ENCODE measurements at regions not wholly inside any gene's neighbourhood (a gene's known extent, or its start where the extent isn't known, plus 50 kb on each side); places are given as distances from the start of the nearest gene placed in this dataset.

DNA sequence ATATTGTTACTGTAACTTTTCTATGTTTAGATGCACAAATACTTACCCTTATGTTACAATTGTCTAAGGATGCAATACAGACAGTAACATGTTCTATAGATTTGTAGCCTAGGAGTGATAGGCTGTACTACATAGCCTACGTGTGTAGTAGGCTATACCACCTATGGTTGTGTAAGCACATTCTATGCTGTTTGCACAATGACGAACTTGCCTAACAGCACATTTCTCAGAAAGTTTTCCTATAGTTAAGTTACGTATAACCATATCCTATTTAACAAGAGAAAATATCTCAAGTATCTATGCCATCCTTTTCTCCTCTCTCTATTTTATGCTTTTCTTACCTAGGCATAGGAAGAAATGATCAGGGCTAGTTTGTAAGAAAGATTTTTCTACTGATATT is 710.8 kb upstream of the HTR2C start:
- TF ChIP-seq, protein P1, sequence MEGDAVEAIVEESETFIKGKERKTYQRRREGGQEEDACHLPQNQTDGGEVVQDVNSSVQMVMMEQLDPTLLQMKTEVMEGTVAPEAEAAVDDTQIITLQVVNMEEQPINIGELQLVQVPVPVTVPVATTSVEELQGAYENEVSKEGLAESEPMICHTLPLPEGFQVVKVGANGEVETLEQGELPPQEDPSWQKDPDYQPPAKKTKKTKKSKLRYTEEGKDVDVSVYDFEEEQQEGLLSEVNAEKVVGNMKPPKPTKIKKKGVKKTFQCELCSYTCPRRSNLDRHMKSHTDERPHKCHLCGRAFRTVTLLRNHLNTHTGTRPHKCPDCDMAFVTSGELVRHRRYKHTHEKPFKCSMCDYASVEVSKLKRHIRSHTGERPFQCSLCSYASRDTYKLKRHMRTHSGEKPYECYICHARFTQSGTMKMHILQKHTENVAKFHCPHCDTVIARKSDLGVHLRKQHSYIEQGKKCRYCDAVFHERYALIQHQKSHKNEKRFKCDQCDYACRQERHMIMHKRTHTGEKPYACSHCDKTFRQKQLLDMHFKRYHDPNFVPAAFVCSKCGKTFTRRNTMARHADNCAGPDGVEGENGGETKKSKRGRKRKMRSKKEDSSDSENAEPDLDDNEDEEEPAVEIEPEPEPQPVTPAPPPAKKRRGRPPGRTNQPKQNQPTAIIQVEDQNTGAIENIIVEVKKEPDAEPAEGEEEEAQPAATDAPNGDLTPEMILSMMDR (IDR thresholded peaks at IDR 0.05; ENCODE audit: insufficient read depth, low read length, poor library complexity, severe bottlenecking): no peak
- TF ChIP-seq EZH2phosphoT487 (conservative IDR thresholded peaks at IDR 0.05; ENCODE audit: low read length): no peak
